ENCODE measurements at regions not wholly inside any gene's neighbourhood (a gene's known extent, or its start where the extent isn't known, plus 50 kb on each side); places are given as distances from the start of the nearest gene placed in this dataset.
"Not testable (repeated sequence)": the region's sequence is repeated elsewhere in the genome, so short reads cannot be mapped to it uniquely, and the experiment has no call there.

DNA sequence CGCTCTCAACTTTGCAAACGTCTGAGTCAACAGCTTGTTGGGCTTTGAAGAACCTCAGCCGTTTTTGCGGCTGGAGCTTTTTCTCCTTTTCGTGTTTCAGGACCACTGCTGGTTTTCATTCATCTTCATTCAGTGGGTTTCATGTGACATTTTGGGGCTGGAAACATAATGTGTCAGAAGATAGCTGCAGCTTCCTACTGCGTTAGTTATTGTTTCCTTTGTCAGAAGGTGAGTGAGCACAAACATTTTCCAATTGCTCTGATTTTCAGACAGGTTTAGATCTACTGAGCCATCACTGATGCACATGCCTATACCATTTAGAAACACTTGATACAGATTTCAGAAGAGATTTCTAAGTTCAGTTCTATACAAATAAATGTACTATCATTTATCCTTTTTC, 575.5 kb downstream of the TTLL7 start:
- not testable (repeated sequence) for H3K9me3 ChIP-seq (ENCODE audit: control insufficient read depth, insufficient read depth, low read length); H3K36me3 ChIP-seq (ENCODE audit: insufficient read depth, low read length); H3K9ac ChIP-seq (ENCODE audit: low read depth, low read length); H3K4me1 ChIP-seq (ENCODE audit: insufficient read depth, low read length)

- Histone ChIP-seq H3K9ac (ENCODE audit: low read depth, low read length) (no peak overlapping the region), H3K4me1 (ENCODE audit: insufficient read depth, low read length) (no peaks in the 10 kb centered on the region), H3K9me3 (ENCODE audit: control insufficient read depth, insufficient read depth, low read length) (no peaks in the 10 kb centered on the region), H3K36me3 (ENCODE audit: insufficient read depth, low read length) (no peaks in the 10 kb centered on the region)
Measured at GRCh38 chr1:83418558-83418957, 580.4 kb downstream of the TTLL7 start.

GRCh38 chr1:83413839-83414107, 585.2 kb downstream of the TTLL7 start:
- H3K9me3 ChIP-seq (ENCODE audit: control insufficient read depth, insufficient read depth, low read length); H3K4me1 ChIP-seq (ENCODE audit: insufficient read depth, low read length); H3K36me3 ChIP-seq (ENCODE audit: insufficient read depth, low read length): not testable (repeated sequence)

DNA sequence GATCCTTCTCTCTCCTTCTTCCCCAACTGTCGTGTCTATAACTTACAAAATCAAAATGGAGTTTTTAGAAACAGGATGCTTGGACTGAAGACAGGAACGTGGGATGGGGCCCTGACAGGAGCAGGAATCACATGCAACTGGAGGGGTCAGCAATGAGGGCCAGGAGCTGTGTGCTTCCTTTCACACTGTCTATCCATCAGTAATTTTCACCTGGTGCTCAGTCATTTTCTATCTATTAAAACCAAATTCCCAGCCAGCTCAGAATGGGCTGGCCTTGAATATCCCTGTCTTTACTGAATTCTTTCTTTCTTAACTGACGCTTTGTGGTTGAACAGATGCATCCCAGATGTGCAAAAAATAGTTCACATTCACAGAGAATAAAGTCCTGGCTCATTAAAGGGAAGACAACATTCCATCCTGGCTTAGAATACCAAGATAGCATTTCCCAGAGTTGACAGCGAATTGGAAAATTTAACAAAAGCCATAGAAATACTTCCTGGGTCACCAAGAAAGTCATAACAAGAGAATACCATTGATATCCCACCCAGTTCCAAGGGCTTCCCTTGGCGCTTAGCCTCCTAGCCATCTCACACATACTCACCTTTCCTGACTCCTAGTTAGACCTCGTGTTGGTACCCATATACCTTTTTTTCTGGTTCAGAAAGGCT, 588.1 kb downstream of the TTLL7 start:
- H3K9me3 ChIP-seq (ENCODE audit: control insufficient read depth, insufficient read depth, low read length); H3K4me1 ChIP-seq (ENCODE audit: insufficient read depth, low read length); H3K9ac ChIP-seq (ENCODE audit: low read depth, low read length); H3K36me3 ChIP-seq (ENCODE audit: insufficient read depth, low read length): not testable (repeated sequence)

More at GRCh38 chr1:83413839-83414107, 585.2 kb downstream of the TTLL7 start:
- not testable (repeated sequence) for H3K9ac ChIP-seq (ENCODE audit: low read depth, low read length)

DNA sequence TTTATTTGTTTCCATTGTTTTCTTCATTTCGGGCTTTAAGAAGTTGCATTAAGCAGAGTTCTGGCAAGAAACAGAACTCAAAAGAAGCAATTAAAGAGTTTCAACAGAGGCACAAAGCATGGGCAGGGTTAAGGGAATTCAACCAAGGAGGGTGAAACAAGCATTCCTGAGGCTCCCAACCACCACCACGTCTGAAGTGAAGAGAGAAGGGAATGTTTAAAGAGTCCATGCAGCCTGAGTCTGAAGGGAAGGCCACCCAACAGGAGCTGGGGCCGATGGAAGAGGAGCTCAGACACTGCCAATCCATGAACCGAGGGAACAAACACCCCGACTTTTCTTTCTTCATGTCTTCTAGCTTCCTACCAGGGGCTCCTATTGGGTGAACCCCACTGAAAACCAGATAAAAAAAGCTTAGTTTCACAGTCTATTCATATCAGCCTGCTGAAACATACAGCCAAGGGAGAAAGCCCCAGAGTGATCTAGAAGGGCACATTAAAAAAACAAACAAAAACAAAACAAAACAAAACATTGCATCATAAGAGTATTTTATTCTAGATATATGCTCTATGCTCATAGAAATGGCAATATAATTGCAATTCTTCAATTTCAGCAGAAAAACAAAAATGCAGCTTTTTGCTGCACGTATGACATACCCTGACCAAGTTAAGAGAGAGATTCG, 592.1 kb downstream of the TTLL7 start:
- not testable (repeated sequence) for H3K36me3 ChIP-seq (ENCODE audit: insufficient read depth, low read length); H3K4me1 ChIP-seq (ENCODE audit: insufficient read depth, low read length); H3K9me3 ChIP-seq (ENCODE audit: control insufficient read depth, insufficient read depth, low read length); H3K9ac ChIP-seq (ENCODE audit: low read depth, low read length)

GRCh38 chr1:83405789-83406188, 593.1 kb downstream of the TTLL7 start:
- H3K9ac ChIP-seq (ENCODE audit: low read depth, low read length); H3K4me1 ChIP-seq (ENCODE audit: insufficient read depth, low read length); H3K36me3 ChIP-seq (ENCODE audit: insufficient read depth, low read length); H3K9me3 ChIP-seq (ENCODE audit: control insufficient read depth, insufficient read depth, low read length): not testable (repeated sequence)

DNA sequence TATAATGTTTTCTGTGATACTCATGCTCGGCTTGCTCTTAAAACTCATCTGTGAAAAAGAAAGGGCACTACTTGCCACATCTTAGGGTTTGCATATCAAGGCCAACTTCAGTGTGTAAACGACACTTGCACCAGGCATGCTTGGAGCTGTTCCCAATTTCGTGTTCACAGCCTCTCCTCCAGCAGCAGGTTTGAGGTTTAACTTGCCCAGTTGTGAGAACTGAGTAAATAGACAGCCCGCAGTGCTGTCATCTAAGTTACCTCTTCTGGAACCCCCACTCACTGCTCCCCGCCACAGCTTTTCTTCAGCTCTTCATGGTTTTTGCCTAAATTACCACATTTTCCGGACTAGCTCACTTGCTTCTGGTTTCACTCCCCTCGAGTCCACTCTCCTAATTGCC, 595.4 kb downstream of the TTLL7 start:
- not testable (repeated sequence) for H3K36me3 ChIP-seq (ENCODE audit: insufficient read depth, low read length); H3K9ac ChIP-seq (ENCODE audit: low read depth, low read length); H3K4me1 ChIP-seq (ENCODE audit: insufficient read depth, low read length); H3K9me3 ChIP-seq (ENCODE audit: control insufficient read depth, insufficient read depth, low read length)

- not testable (repeated sequence) for H3K9ac ChIP-seq (ENCODE audit: low read depth, low read length); H3K36me3 ChIP-seq (ENCODE audit: insufficient read depth, low read length); H3K4me1 ChIP-seq (ENCODE audit: insufficient read depth, low read length); H3K9me3 ChIP-seq (ENCODE audit: control insufficient read depth, insufficient read depth, low read length)
Measured at GRCh38 chr1:83401146-83401545, 597.8 kb downstream of the TTLL7 start.

GRCh38 chr1:83400173-83400572, 598.8 kb downstream of the TTLL7 start:
- H3K4me1 ChIP-seq (ENCODE audit: insufficient read depth, low read length); H3K36me3 ChIP-seq (ENCODE audit: insufficient read depth, low read length); H3K9me3 ChIP-seq (ENCODE audit: control insufficient read depth, insufficient read depth, low read length); H3K9ac ChIP-seq (ENCODE audit: low read depth, low read length): not testable (repeated sequence)

DNA sequence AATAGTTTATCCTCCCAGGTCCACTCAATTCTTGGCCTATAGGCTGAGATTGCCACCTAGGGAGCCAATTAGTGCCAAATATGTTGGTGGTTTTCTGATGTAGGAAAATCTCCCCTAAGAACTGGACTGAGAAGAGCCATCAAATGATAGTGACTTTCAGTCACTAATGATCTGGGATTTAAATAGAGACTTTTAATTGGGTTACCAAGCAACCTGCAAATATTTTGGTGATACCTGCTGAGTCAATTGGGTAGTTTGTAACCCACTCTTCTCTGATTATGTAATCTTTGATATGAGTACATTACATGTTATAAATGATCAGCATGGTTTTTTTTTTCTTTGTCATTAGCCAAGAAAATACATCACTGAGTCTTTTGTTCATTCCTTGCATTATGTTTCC, 600.8 kb downstream of the TTLL7 start:
- H3K9ac ChIP-seq (ENCODE audit: low read depth, low read length); H3K4me1 ChIP-seq (ENCODE audit: insufficient read depth, low read length); H3K9me3 ChIP-seq (ENCODE audit: control insufficient read depth, insufficient read depth, low read length); H3K36me3 ChIP-seq (ENCODE audit: insufficient read depth, low read length): not testable (repeated sequence)

DNA sequence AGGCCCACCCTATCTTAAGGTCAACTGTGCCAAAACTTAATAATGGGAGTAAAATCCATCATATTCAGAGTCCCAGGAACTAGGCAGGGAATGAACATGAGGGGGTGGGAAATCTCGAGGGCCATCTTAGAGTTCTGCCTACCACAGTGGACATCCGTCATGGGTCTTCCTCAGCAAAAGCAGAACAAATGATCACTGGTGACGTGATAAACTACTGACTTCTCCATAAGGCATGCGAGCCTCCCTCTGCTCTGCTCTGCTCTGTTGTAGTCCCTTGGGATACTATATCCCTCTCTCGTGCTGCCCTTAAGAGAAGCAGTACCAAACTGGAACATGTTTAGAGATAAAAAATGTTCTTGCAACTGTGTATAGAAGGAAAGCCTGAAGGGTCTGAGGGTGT, 603.8 kb downstream of the TTLL7 start:
- H3K4me1 ChIP-seq (ENCODE audit: insufficient read depth, low read length); H3K9ac ChIP-seq (ENCODE audit: low read depth, low read length); H3K9me3 ChIP-seq (ENCODE audit: control insufficient read depth, insufficient read depth, low read length); H3K36me3 ChIP-seq (ENCODE audit: insufficient read depth, low read length): not testable (repeated sequence)

GRCh38 chr1:83386946-83387345, 612.0 kb downstream of the TTLL7 start:
- not testable (repeated sequence) for H3K36me3 ChIP-seq (ENCODE audit: insufficient read depth, low read length); H3K9me3 ChIP-seq (ENCODE audit: control insufficient read depth, insufficient read depth, low read length); H3K9ac ChIP-seq (ENCODE audit: low read depth, low read length); H3K4me1 ChIP-seq (ENCODE audit: insufficient read depth, low read length)

DNA sequence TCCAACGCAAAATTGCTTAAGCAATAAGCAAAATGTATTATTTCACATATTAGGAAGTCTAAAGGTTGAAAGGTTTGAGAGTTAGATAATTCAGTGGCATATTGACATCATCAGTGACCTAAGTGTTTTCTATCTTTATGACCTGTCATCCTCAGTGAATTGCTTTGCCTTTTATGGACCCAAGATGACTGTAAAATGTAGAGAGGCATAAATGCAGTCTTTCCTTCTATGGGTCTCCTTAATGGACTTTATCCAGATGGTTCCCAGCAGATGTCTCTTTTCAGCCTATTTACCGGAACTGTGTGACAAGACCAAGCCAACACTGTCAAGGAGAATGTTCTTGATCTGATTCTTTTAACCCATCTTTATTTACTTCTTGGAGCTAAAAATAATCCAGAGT, 615.8 kb downstream of the TTLL7 start:
- not testable (repeated sequence) for H3K36me3 ChIP-seq (ENCODE audit: insufficient read depth, low read length); H3K9me3 ChIP-seq (ENCODE audit: control insufficient read depth, insufficient read depth, low read length); H3K4me1 ChIP-seq (ENCODE audit: insufficient read depth, low read length); H3K9ac ChIP-seq (ENCODE audit: low read depth, low read length)

- not testable (repeated sequence) for H3K9ac ChIP-seq (ENCODE audit: low read depth, low read length); H3K4me1 ChIP-seq (ENCODE audit: insufficient read depth, low read length); H3K36me3 ChIP-seq (ENCODE audit: insufficient read depth, low read length); H3K9me3 ChIP-seq (ENCODE audit: control insufficient read depth, insufficient read depth, low read length)
Measured at GRCh38 chr1:83373018-83373417, 625.9 kb downstream of the TTLL7 start.

- not testable (repeated sequence) for H3K9ac ChIP-seq (ENCODE audit: low read depth, low read length); H3K4me1 ChIP-seq (ENCODE audit: insufficient read depth, low read length); H3K9me3 ChIP-seq (ENCODE audit: control insufficient read depth, insufficient read depth, low read length); H3K36me3 ChIP-seq (ENCODE audit: insufficient read depth, low read length)
Measured at GRCh38 chr1:83369853-83370252, 629.1 kb downstream of the TTLL7 start.

DNA sequence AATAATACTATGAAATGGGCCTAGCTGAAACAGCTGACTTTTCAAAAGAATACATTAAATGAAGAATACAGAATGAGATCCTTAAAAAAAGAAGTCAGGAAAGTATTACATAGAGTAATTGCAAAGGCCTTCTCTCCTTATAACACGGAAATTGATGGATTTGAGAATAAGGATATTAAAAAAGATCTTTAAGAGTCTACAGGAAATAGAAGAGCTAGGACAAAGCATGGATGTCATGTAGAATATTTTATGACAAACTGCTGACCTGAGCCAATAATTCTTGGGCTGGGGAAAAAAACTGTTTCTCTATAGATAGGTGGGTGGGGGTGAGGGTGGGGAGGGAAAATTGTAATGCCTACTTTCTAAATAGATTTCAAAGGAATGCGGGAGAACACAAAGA, 633.6 kb downstream of the TTLL7 start:
- H3K9me3 ChIP-seq (ENCODE audit: control insufficient read depth, insufficient read depth, low read length); H3K36me3 ChIP-seq (ENCODE audit: insufficient read depth, low read length); H3K4me1 ChIP-seq (ENCODE audit: insufficient read depth, low read length); H3K9ac ChIP-seq (ENCODE audit: low read depth, low read length): not testable (repeated sequence)

All from ES-I3 (cell line).